HEK293 (cell line): ENCODE measurements at regions not wholly inside any gene's neighbourhood (a gene's known extent, or its start where the extent isn't known, plus 50 kb on each side); places are given as distances from the start of the nearest gene placed in this dataset.

Experiments used
- CTCF ChIA-PET: fragments of 350-600 bp; formaldehyde crosslinking; extraction: SDS; loops from one replicate; lab custom pipeline; 2021; ENCODE audit warnings: antibody characterized with exemption; lab: Yijun Ruan, JAX
- POLR2A ChIA-PET: fragments of 300-600 bp; formaldehyde crosslinking; extraction: SDS; loops from one replicate; lab custom pipeline; 2020; ENCODE audit warnings: antibody characterized with exemption, inconsistent platforms; lab: Yijun Ruan, JAX
- H3K27ac ChIP-seq: fragments of 200-500 bp; sonication (Bioruptor generic); 2 replicates; pipeline ENCODE4 v1.5.1; 2014; ENCODE audit warnings: low read depth, low read length, control low read depth, inconsistent platforms; ENCODE audit errors: extremely low read depth
- H3K36me3 ChIP-seq, 2 experiments: fragments of 200-500 bp in 1 of 2; sonication (Bioruptor generic) in 1 of 2; 1 replicate in 1 of 2; 2 replicates in 1 of 2; pipeline ENCODE4 v1.5.1; 2014 to 2017; ENCODE audit warnings: inconsistent platforms in 2 of 2, low read length in 2 of 2; ENCODE audit not compliant: control insufficient read depth in 2 of 2, insufficient read depth in 1 of 2
- H3K4me1 ChIP-seq: fragments of 200-500 bp; sonication (Bioruptor generic); 2 replicates; pipeline ENCODE4 v1.5.1; 2014; ENCODE audit warnings: mild to moderate bottlenecking, low read length, inconsistent platforms; ENCODE audit not compliant: control insufficient read depth, insufficient read depth
- H3K4me3 ChIP-seq: 2 replicates; pipeline ENCODE4 v1.5.1; 2011; ENCODE audit warnings: low read depth, mild to moderate bottlenecking, control low read depth, low read length, moderate library complexity
- H3K9me3 ChIP-seq: fragments of 200-500 bp; sonication (Bioruptor generic); 2 replicates; pipeline ENCODE4 v1.5.1; 2014; ENCODE audit warnings: low read depth, low read length, inconsistent platforms; ENCODE audit not compliant: control insufficient read depth, insufficient read depth
- KLF16 ChIP-seq: fragments of 450-650 bp; formaldehyde crosslinking; IDR thresholded peaks from 2 replicates; pipeline ENCODE4 v1.5.1; 2017; ENCODE audit warnings: missing biosample characterization, missing genetic modification characterization
- SETDB1 ChIP-seq: IDR thresholded peaks from one replicate; pipeline ENCODE4 v1.6.1; 2017; ENCODE audit warnings: mild to moderate bottlenecking, low read length, moderate library complexity, mixed read lengths; ENCODE audit not compliant: insufficient read length
- TCF7L2 ChIP-seq: IDR thresholded peaks from 2 replicates; pipeline ENCODE4 v1.6.1; 2011; ENCODE audit warnings: low read depth, mild to moderate bottlenecking, inconsistent platforms, low read length, moderate library complexity, borderline replicate concordance
- ZBTB6 ChIP-seq: fragments of 450-650 bp; formaldehyde crosslinking; IDR thresholded peaks from 2 replicates; pipeline ENCODE4 v1.5.1; 2017; ENCODE audit warnings: missing biosample characterization, missing genetic modification characterization
- ZFP37 ChIP-seq: fragments of 450-650 bp; formaldehyde crosslinking; IDR thresholded peaks from 2 replicates; pipeline ENCODE4 v1.5.1; 2016; ENCODE audit warnings: missing biosample characterization, missing genetic modification characterization
- ZNF2 ChIP-seq: fragments of 450-650 bp; formaldehyde crosslinking; IDR thresholded peaks from 2 replicates; pipeline ENCODE4 v1.5.1; 2016; ENCODE audit warnings: missing biosample characterization, missing genetic modification characterization
- ZNF302 ChIP-seq: fragments of 450-650 bp; formaldehyde crosslinking; IDR thresholded peaks from 2 replicates; pipeline ENCODE4 v1.5.1; 2016; ENCODE audit warnings: missing biosample characterization, missing genetic modification characterization, low read depth
- ZNF391 ChIP-seq: fragments of 450-650 bp; formaldehyde crosslinking; IDR thresholded peaks from 2 replicates; pipeline ENCODE4 v1.5.1; 2016; ENCODE audit warnings: low read depth, missing biosample characterization, missing genetic modification characterization, borderline replicate concordance
- ZNF521 ChIP-seq: fragments of 450-650 bp; formaldehyde crosslinking; IDR thresholded peaks from 2 replicates; pipeline ENCODE4 v1.5.1; 2017; ENCODE audit warnings: missing biosample characterization, mild to moderate bottlenecking, missing genetic modification characterization
- ZNF843 ChIP-seq: fragments of 450-650 bp; formaldehyde crosslinking; IDR thresholded peaks from 2 replicates; pipeline ENCODE4 v1.5.1; 2016; ENCODE audit warnings: missing biosample characterization, missing genetic modification characterization
- ZSCAN30 ChIP-seq: fragments of 450-650 bp; IDR thresholded peaks from 2 replicates; pipeline ENCODE4 v1.5.1; 2018; ENCODE audit warnings: missing biosample characterization, mild to moderate bottlenecking, missing genetic modification characterization, moderate library complexity
- TF ChIP-seq, protein P1 (sequence below): fragments of 450-650 bp; formaldehyde crosslinking; IDR thresholded peaks from 2 replicates; pipeline ENCODE4 v1.5.1; 2016; ENCODE audit warnings: missing biosample characterization, missing genetic modification characterization, low read depth
- TF ChIP-seq, protein P2 (sequence below): fragments of 450-650 bp; formaldehyde crosslinking; IDR thresholded peaks from 2 replicates; pipeline ENCODE4 v1.5.1; 2016; ENCODE audit warnings: missing biosample characterization, missing genetic modification characterization
- TF ChIP-seq, protein P3 (sequence below): fragments of 450-650 bp; formaldehyde crosslinking; IDR thresholded peaks from 2 replicates; pipeline ENCODE4 v1.5.1; 2016; ENCODE audit warnings: missing biosample characterization, missing genetic modification characterization

- TF ChIP-seq KLF16 (tag by site-specific recombination) = no peak
- no peak for TF ChIP-seq ZBTB6 (tag by site-specific recombination)
- TF ChIP-seq ZNF2 (tag by site-specific recombination) = no peak
- TF ChIP-seq, protein P1, sequence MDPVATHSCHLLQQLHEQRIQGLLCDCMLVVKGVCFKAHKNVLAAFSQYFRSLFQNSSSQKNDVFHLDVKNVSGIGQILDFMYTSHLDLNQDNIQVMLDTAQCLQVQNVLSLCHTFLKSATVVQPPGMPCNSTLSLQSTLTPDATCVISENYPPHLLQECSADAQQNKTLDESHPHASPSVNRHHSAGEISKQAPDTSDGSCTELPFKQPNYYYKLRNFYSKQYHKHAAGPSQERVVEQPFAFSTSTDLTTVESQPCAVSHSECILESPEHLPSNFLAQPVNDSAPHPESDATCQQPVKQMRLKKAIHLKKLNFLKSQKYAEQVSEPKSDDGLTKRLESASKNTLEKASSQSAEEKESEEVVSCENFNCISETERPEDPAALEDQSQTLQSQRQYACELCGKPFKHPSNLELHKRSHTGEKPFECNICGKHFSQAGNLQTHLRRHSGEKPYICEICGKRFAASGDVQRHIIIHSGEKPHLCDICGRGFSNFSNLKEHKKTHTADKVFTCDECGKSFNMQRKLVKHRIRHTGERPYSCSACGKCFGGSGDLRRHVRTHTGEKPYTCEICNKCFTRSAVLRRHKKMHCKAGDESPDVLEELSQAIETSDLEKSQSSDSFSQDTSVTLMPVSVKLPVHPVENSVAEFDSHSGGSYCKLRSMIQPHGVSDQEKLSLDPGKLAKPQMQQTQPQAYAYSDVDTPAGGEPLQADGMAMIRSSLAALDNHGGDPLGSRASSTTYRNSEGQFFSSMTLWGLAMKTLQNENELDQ (tag by site-specific recombination) = no peak
- H3K27ac ChIP-seq = no peak overlapping the region
- no peak overlapping the region for H3K4me3 ChIP-seq
- H3K9me3 ChIP-seq = no peaks in the 10 kb centered on the region
- no peaks in the 10 kb centered on the region for H3K4me1 ChIP-seq
- no peaks in the 10 kb centered on the region for H3K36me3 ChIP-seq
- ChIA-PET POLR2A (no interaction called here), CTCF (interaction anchor here (0.6 kb wide), 1 partner anchor 51 kb away, joined by 6 read pairs; no protein-coding TSS in a partner anchor)
Observed at GRCh38 chr5:107799306-107799705, 128.6 kb upstream of the EFNA5 start.

DNA sequence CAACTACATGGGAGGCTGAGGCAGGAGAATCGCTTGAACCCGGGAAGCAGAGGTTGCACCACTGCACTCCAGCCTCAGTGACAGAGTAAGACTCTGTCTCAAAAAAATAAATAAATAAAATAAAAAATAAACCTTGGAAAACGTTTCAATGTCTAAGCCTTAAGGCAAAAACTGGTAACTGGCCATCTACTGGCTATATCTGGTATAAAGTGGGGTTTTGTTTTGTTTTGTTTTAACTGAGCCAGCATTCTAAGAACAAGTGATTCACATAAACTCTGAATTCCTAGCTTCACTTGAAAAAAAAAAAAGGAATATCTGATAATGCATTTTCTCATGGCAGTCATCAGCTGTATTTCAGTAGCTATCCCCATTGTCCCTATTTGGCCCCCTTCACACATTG lies 126.1 kb upstream of the EFNA5 start:
- no peak overlapping the region for H3K27ac ChIP-seq
- H3K9me3 ChIP-seq = no peaks in the 10 kb centered on the region
- H3K4me3 ChIP-seq = no peak overlapping the region
- ChIA-PET CTCF (interaction anchor here (0.7 kb wide), 1 partner anchor 9 kb away, joined by 3 read pairs; no protein-coding TSS in a partner anchor), POLR2A (no interaction called here)
- no peaks in the 10 kb centered on the region for H3K4me1 ChIP-seq
- TF ChIP-seq ZNF521 (tag by site-specific recombination) = no peak
- no peak for TF ChIP-seq ZFP37 (tag by site-specific recombination)
- no peak for TF ChIP-seq ZSCAN30 (tag by site-specific recombination)
- TF ChIP-seq ZNF843 (tag by site-specific recombination) = no peak
- TF ChIP-seq ZNF391 (tag by site-specific recombination) = no peak
- TF ChIP-seq ZNF302 (tag by site-specific recombination) = no peak
- TF ChIP-seq, protein P2, sequence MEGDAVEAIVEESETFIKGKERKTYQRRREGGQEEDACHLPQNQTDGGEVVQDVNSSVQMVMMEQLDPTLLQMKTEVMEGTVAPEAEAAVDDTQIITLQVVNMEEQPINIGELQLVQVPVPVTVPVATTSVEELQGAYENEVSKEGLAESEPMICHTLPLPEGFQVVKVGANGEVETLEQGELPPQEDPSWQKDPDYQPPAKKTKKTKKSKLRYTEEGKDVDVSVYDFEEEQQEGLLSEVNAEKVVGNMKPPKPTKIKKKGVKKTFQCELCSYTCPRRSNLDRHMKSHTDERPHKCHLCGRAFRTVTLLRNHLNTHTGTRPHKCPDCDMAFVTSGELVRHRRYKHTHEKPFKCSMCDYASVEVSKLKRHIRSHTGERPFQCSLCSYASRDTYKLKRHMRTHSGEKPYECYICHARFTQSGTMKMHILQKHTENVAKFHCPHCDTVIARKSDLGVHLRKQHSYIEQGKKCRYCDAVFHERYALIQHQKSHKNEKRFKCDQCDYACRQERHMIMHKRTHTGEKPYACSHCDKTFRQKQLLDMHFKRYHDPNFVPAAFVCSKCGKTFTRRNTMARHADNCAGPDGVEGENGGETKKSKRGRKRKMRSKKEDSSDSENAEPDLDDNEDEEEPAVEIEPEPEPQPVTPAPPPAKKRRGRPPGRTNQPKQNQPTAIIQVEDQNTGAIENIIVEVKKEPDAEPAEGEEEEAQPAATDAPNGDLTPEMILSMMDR (tag by site-specific recombination) = no peak
- TF ChIP-seq, protein P1 (tag by site-specific recombination) = no peak
- no peak for TF ChIP-seq SETDB1
- TF ChIP-seq KLF16 (tag by site-specific recombination) = no peak
- TF ChIP-seq TCF7L2 = no peak
- TF ChIP-seq, protein P3, sequence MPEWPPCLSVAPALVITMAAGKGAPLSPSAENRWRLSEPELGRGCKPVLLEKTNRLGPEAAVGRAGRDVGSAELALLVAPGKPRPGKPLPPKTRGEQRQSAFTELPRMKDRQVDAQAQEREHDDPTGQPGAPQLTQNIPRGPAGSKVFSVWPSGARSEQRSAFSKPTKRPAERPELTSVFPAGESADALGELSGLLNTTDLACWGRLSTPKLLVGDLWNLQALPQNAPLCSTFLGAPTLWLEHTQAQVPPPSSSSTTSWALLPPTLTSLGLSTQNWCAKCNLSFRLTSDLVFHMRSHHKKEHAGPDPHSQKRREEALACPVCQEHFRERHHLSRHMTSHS (tag by site-specific recombination) = no peak
- no peaks in the 10 kb centered on the region for H3K36me3 ChIP-seq
